IPS DF 6.9 (cell line): ENCODE measurements at regions not wholly inside any gene's neighbourhood (a gene's known extent, or its start where the extent isn't known, plus 50 kb on each side); places are given as distances from the start of the nearest gene placed in this dataset.

Experiments
- DNase-seq: peaks from one replicate; pipeline ENCODE4 v3.0.0-alpha.2; 2013; ENCODE audit warnings: low read depth, low spot score
- H3K27ac ChIP-seq: one replicate; pipeline ENCODE4 v1.5.1; 2013; ENCODE audit warnings: low read length, control low read depth
- H3K27me3 ChIP-seq: 2 replicates; pipeline ENCODE4 v1.6.1; 2013; ENCODE audit warnings: mild to moderate bottlenecking, low read length; ENCODE audit not compliant: control insufficient read depth, insufficient read depth
- H3K36me3 ChIP-seq: 2 replicates; pipeline ENCODE4 v1.6.1; 2013; ENCODE audit warnings: low read length; ENCODE audit not compliant: control insufficient read depth, insufficient read depth
- H3K4me1 ChIP-seq: 2 replicates; pipeline ENCODE4 v1.6.1; 2013; ENCODE audit warnings: low read length; ENCODE audit not compliant: control insufficient read depth, insufficient read depth
- H3K4me3 ChIP-seq: 2 replicates; pipeline ENCODE4 v1.5.1; 2013; ENCODE audit warnings: mild to moderate bottlenecking, low read length
- H3K9me3 ChIP-seq: 2 replicates; pipeline ENCODE4 v1.6.1; 2013; ENCODE audit warnings: low read length, inconsistent platforms; ENCODE audit not compliant: control insufficient read depth, insufficient read depth
- WGBS: extraction: QIAGEN DNeasy Blood & Tissue Kit; methylation state at CpG from one replicate; pipeline ENCODE4 v1.1.7; 2013; ENCODE audit warnings: mixed read lengths, missing lambda C conversion rate; ENCODE audit not compliant: insufficient read length, insufficient coverage; 5-methylcytosine and 5-hydroxymethylcytosine counted together

DNA sequence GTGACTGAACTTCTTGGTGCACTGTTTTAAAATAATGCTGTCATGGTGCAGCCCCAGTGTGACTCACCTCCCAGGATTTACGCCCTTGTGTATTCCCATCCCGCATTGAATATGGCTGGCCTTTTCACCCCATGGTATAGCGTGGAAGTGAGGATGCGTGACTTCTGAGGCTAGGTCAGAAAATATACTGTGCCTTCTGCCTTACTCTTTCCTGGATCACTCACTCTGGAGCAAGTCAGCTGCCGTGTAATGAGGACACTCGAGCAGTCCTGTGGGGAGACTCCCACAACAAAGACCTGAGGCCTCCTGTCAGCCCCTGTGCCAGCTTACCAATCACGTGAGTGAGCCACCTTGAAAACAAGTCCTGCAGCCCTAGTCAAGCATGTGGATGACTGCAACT, 471.9 kb upstream of the KIRREL3 start:
- H3K4me3 ChIP-seq: no peak overlapping the region
- H3K9me3 ChIP-seq: no peaks in the 10 kb centered on the region
- H3K27me3 ChIP-seq: no peaks in the 10 kb centered on the region
- H3K27ac ChIP-seq: no peak overlapping the region
- no peaks in the 10 kb centered on the region for H3K36me3 ChIP-seq
- no peak for DNase-seq
- no peaks in the 10 kb centered on the region for H3K4me1 ChIP-seq
- WGBS: no CpG with 5 or more reads among the region's 7 CpGs

DNA sequence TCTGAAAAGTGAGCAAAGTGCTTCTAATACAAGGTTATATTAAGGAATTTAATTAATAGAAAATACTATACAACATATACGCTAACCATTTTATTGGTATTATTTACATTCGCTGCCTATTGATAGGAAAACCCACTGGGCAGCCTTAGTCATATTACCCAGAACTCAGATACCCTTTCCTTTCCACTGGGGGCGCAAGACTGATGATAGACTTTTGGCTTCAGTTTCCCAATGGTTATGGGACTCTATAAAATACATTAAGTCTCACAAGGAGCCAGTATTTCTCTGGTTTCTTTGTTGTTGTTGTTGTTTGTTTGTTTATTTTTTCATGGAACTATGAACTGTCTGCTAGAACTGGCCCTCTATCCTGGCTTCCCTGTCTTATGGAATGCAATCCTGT, 471.1 kb upstream of the KIRREL3 start:
- no peaks in the 10 kb centered on the region for H3K36me3 ChIP-seq
- H3K4me3 ChIP-seq: no peak overlapping the region
- H3K9me3 ChIP-seq: no peaks in the 10 kb centered on the region
- WGBS: no CpG with 5 or more reads among the region's 3 CpGs
- no peak overlapping the region for H3K27ac ChIP-seq
- DNase-seq: no peak
- H3K4me1 ChIP-seq: no peaks in the 10 kb centered on the region
- H3K27me3 ChIP-seq: no peaks in the 10 kb centered on the region

- H3K9me3 ChIP-seq: no peaks in the 10 kb centered on the region
- DNase-seq: no peak
- no peaks in the 10 kb centered on the region for H3K36me3 ChIP-seq
- H3K27me3 ChIP-seq: no peaks in the 10 kb centered on the region
- WGBS: 100% methylated on average over 1 of the region's 4 CpGs
- H3K27ac ChIP-seq: no peak overlapping the region
- no peak overlapping the region for H3K4me3 ChIP-seq
- H3K4me1 ChIP-seq: no peaks in the 10 kb centered on the region
Measured at GRCh38 chr11:127470306-127470884, 469.8 kb upstream of the KIRREL3 start.

DNA sequence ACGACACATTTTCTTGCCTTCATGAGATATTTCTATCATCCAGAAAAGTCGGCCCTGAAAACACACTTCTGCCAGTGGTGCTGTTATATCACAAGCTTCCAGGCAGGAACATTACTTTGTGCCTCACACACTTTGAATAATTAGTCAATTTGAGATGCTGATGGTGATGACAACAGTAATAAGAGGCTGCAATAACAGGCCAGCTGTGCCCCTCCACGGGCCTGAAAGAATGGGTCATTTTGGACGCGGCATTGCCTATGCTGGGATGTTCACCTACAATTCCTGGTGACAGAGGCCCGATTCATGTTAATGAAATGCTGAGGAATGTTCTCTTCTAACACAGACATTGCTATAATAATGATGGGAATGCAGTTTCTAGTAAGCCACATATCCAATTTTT, 463.8 kb upstream of the KIRREL3 start:
- Histone ChIP-seq H3K27me3 (no peaks in the 10 kb centered on the region), H3K4me3 (no peak overlapping the region), H3K9me3 (no peaks in the 10 kb centered on the region), H3K27ac (no peak overlapping the region), H3K36me3 (no peaks in the 10 kb centered on the region), H3K4me1 (no peaks in the 10 kb centered on the region)
- WGBS: no CpG with 5 or more reads among the region's 6 CpGs
- DNase-seq: no peak

DNA sequence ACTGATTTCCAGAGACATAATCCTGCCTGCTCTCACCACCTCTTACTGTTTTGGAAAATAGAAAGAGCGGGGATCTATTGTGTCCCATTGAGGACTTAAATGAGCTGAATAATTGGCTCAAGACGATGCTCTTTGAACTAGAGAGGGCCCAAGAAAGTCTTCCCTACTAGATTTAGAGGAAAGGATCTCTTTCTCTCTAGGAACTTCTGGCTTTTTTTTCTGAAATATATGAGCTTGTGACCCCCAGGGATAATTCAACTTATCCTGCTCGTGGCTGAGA, 461.4 kb upstream of the KIRREL3 start:
- Histone ChIP-seq H3K27ac (no peak overlapping the region), H3K27me3 (no peaks in the 10 kb centered on the region), H3K9me3 (no peaks in the 10 kb centered on the region), H3K4me1 (no peaks in the 10 kb centered on the region), H3K36me3 (no peaks in the 10 kb centered on the region), H3K4me3 (no peak overlapping the region)
- DNase-seq: no peak
- no CpG with 5 or more reads among the region's 3 CpGs for WGBS

DNA sequence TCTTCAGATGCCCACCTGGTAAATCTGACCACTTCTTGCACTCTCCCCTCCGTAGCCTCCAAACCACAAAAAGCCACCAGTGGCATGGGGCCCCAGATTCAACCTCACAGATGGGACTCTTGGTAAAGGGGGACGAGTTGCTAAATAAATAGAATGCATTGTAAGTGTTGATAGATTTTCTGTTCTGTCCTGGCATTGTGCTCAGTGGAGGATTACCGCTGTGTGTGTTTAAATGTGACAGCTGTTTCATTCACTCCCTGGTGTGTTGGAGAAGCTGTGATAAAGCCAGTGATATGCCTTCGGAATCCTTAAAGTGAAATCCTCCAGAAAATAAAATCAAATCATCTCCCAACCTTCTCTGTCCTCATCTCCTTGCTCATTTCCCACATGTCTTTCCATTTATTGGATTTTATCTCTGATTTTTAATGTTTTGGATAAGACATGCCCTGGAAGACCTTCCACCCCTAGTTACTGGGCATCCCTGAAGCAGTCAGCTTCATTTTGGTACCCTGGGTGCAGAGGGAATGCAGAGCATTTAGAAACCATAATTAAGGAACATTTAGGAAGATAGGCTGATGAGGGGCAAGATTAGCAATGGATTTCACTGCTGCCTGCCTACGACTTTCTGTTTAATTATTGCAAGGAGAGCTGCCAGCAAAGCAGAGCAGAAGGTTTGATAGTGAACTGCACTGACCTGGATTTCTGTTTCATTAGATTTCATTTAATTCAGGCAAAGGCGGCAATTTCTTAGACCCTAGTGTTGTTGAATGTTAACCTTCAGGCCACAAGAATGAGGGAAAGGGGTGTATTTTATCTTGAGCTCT, 460.9 kb upstream of the KIRREL3 start:
- DNase-seq: no peak
- no CpG with 5 or more reads among the region's 6 CpGs for WGBS
- no peaks in the 10 kb centered on the region for H3K4me1 ChIP-seq

GRCh38 chr11:127458561-127458960, 458.0 kb upstream of the KIRREL3 start:
- Histone ChIP-seq H3K36me3 (no peaks in the 10 kb centered on the region), H3K9me3 (no peaks in the 10 kb centered on the region), H3K4me1 (no peaks in the 10 kb centered on the region), H3K27me3 (no peaks in the 10 kb centered on the region), H3K4me3 (no peak overlapping the region), H3K27ac (no peak overlapping the region)
- WGBS: no CpG with 5 or more reads among the region's 2 CpGs
- DNase-seq: no peak

More for the DNA sequence above, 460.9 kb upstream of the KIRREL3 start:
- Histone ChIP-seq H3K27ac (no peak overlapping the region), H3K9me3 (no peaks in the 10 kb centered on the region), H3K4me3 (no peak overlapping the region), H3K27me3 (no peaks in the 10 kb centered on the region), H3K36me3 (no peaks in the 10 kb centered on the region)

DNA sequence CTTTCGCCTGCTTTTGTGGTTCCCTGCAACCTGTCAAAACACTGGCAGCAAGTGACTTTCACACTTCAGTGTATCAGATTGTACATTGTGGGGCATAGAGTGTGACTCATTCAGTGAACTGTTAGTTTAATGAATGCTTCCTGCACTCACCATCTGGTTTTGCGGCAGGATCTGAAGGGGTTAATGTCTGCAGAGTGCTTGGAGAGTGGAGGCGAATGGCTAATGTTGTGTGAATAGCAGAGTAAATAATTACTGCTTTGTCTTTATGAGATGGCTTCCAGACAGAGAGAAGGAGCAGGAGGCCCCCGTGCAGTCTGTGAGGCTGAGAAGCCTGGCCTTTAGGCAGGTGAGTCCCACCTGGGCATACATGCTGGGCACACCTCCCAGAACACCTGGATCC, 454.3 kb upstream of the KIRREL3 start:
- no peak for DNase-seq
- no peaks in the 10 kb centered on the region for H3K36me3 ChIP-seq
- WGBS: no CpG with 5 or more reads among the region's 4 CpGs
- no peaks in the 10 kb centered on the region for H3K4me1 ChIP-seq
- no peaks in the 10 kb centered on the region for H3K27me3 ChIP-seq
- no peak overlapping the region for H3K4me3 ChIP-seq
- H3K9me3 ChIP-seq: no peaks in the 10 kb centered on the region
- no peak overlapping the region for H3K27ac ChIP-seq

GRCh38 chr11:127452533-127452932, 452.0 kb upstream of the KIRREL3 start:
- H3K4me3 ChIP-seq: no peak overlapping the region
- no peaks in the 10 kb centered on the region for H3K36me3 ChIP-seq
- H3K27me3 ChIP-seq: no peaks in the 10 kb centered on the region
- no peak overlapping the region for H3K27ac ChIP-seq
- DNase-seq: no peak
- H3K4me1 ChIP-seq: no peaks in the 10 kb centered on the region
- WGBS: no CpG with 5 or more reads among the region's 5 CpGs
- no peaks in the 10 kb centered on the region for H3K9me3 ChIP-seq

DNA sequence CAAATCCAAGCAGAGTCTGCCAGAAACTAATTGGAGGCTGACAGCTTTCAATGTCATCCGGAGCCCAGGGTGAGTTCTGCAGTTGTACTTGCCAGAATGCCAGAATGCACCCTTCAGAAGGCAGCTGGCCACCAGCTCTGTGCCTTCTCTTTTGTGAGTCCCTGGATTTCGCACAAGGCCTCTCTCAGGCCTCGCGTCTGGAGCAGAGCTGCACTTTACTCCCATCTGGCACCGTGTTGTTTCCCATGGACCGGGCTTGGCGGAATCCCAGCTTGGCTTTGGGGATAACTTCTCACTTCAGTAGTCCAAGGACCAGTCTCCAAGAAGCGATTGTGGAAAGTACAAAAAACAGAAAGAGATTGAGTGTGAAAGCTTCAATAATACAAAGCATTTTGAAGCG, 451.3 kb upstream of the KIRREL3 start:
- Histone ChIP-seq H3K4me3 (no peak overlapping the region), H3K9me3 (no peaks in the 10 kb centered on the region), H3K4me1 (no peaks in the 10 kb centered on the region), H3K36me3 (no peaks in the 10 kb centered on the region), H3K27ac (no peak overlapping the region), H3K27me3 (no peaks in the 10 kb centered on the region)
- no CpG with 5 or more reads among the region's 9 CpGs for WGBS
- no peak for DNase-seq

GRCh38 chr11:127448101-127448500, 447.5 kb upstream of the KIRREL3 start:
- no peaks in the 10 kb centered on the region for H3K4me1 ChIP-seq
- H3K27me3 ChIP-seq: no peaks in the 10 kb centered on the region
- H3K27ac ChIP-seq: no peak overlapping the region
- WGBS: no CpG with 5 or more reads among the region's 10 CpGs
- H3K36me3 ChIP-seq: no peaks in the 10 kb centered on the region
- no peak for DNase-seq
- no peaks in the 10 kb centered on the region for H3K9me3 ChIP-seq
- no peak overlapping the region for H3K4me3 ChIP-seq
